K562 (cell line): ENCODE measurements at regions not wholly inside any gene's neighbourhood (a gene's known extent, or its start where the extent isn't known, plus 50 kb on each side); places are given as distances from the start of the nearest gene placed in this dataset.

Source experiments
- CTCF ChIP-seq, 3 experiments: IDR thresholded peaks in 2 of 3; conservative IDR thresholded peaks in 1 of 3; 2 replicates each; pipeline ENCODE4 v1.5.1; 2011 to 2012; ENCODE audit warnings: low read length in 3 of 3, mild to moderate bottlenecking in 3 of 3, control low read depth in 2 of 3, improper control_type of control experiment in 1 of 3, inconsistent platforms in 1 of 3, low read depth in 1 of 3, mixed read lengths in 1 of 3, moderate library complexity in 1 of 3; ENCODE audit not compliant: insufficient read depth in 2 of 3
- GABPA ChIP-seq: fragments of 200-800 bp; sonication (Bioruptor generic); conservative IDR thresholded peaks from 2 replicates; pipeline ENCODE4 v1.6.1; 2016; ENCODE audit warnings: low read depth, missing genetic modification characterization, missing compliant biosample characterization
- PRPF4 ChIP-seq: fragments of 200-400 bp; formaldehyde crosslinking; IDR thresholded peaks from one replicate; pipeline ENCODE4 v1.6.1; 2017; ENCODE audit warnings: low read length, low read depth, mild to moderate bottlenecking; ENCODE audit not compliant: insufficient read depth, poor library complexity, severe bottlenecking
- RAD21 ChIP-seq, 2 experiments: fragments of 250-450 bp in 1 of 2; fragments of 450-650 bp in 1 of 2; sonication (Bioruptor Pico) in 1 of 2; formaldehyde crosslinking in 1 of 2; IDR thresholded peaks in 1 of 2; conservative IDR thresholded peaks in 1 of 2; 2 replicates each; pipeline versions ENCODE4 v1.4.0 to v1.8.0; 2020 to 2022; ENCODE audit warnings: mild to moderate bottlenecking in 2 of 2, moderate library complexity in 1 of 2
- SMAD1 ChIP-seq: fragments of 150-350 bp; IDR thresholded peaks from 2 replicates; pipeline ENCODE4 v1.6.1; 2014; ENCODE audit warnings: low read length, low read depth; ENCODE audit not compliant: partially characterized antibody
- SMAD4 ChIP-seq: fragments of 250-450 bp; sonication (Bioruptor Pico); conservative IDR thresholded peaks from 2 replicates; pipeline ENCODE4 v1.8.0; 2021; ENCODE audit warnings: inconsistent platforms, mild to moderate bottlenecking, moderate library complexity
- USF2 ChIP-seq: sonication (generic); formaldehyde crosslinking; IDR thresholded peaks from 2 replicates; pipeline ENCODE4 v1.5.0; 2020; ENCODE audit warnings: missing genetic modification reagents
- ZNF778 ChIP-seq: fragments of 450-650 bp; formaldehyde crosslinking; IDR thresholded peaks from 2 replicates; pipeline ENCODE4 v1.4.0; 2020; ENCODE audit warnings: mild to moderate bottlenecking, moderate library complexity

GRCh38 chr6:112522587-112522986 is 175.5 kb downstream of the RFPL4B start:
- no peak for TF ChIP-seq SMAD4
- no peak for TF ChIP-seq PRPF4
- TF ChIP-seq ZNF778 (CRISPR knock-in tag), result no peak
- no peak for TF ChIP-seq SMAD1
- no peak for TF ChIP-seq USF2 (CRISPR knock-in tag)
- no peak for TF ChIP-seq CTCF (IDR thresholded peaks at IDR 0.05 in 2 of 3, conservative IDR thresholded peaks at IDR 0.05 in 1 of 3; ENCODE audit: insufficient read depth in 2 of 3, low read depth in 1 of 3, low read length in 3 of 3)
- TF ChIP-seq RAD21 (CRISPR knock-in tag; conservative IDR thresholded peaks at IDR 0.05 in 1 of 2, IDR thresholded peaks at IDR 0.05 in 1 of 2), result no peak
- TF ChIP-seq GABPA, result no peak
